Brain microvascular endothelial cell (primary cell): ENCODE measurements at regions not wholly inside any gene's neighbourhood (a gene's known extent, or its start where the extent isn't known, plus 50 kb on each side); places are given as distances from the start of the nearest gene placed in this dataset.

Source experiments
- DNase-seq: peaks from one replicate; pipeline ENCODE4 v3.0.0-alpha.2; 2020
- H3K27ac ChIP-seq: fragments of 250-450 bp; sonication (Bioruptor Pico); 2 replicates; pipeline ENCODE4 v1.5.1; 2020; ENCODE audit warnings: mild to moderate bottlenecking, moderate library complexity
- H3K27me3 ChIP-seq: fragments of 250-450 bp; sonication (Bioruptor Pico); replicated peaks from 2 replicates; pipeline ENCODE4 v1.5.1; 2020; ENCODE audit warnings: mild to moderate bottlenecking
- H3K36me3 ChIP-seq: fragments of 250-450 bp; sonication (Bioruptor Pico); replicated peaks from 2 replicates; pipeline ENCODE4 v1.5.1; 2020; ENCODE audit warnings: mild to moderate bottlenecking
- H3K4me3 ChIP-seq: 2 replicates; pipeline ENCODE4 v1.5.1; 2011; ENCODE audit warnings: low read depth, mild to moderate bottlenecking, control low read depth, low read length, moderate library complexity
- in situ Hi-C: cut with HindIII; loops from 2 replicates; pipeline ENCODE4 v1.10.0; 2017; ENCODE audit warnings: low sequenced_read_pairs, low pct_ligation_motif_present
- TF ChIP-seq, protein P1 (sequence below): IDR thresholded peaks from 2 replicates; pipeline ENCODE4 v1.5.1; 2011; ENCODE audit warnings: low read depth, mild to moderate bottlenecking, moderate library complexity, low read length, control low read depth, inconsistent platforms; ENCODE audit errors: missing control alignments

GRCh38 chr2:8388781-8389180 lies 293.1 kb upstream of the ID2 start:
- Histone ChIP-seq H3K27me3 (no peaks in the 10 kb centered on the region), H3K27ac (no peak overlapping the region), H3K36me3 (no peaks in the 10 kb centered on the region), H3K4me3 (no peak overlapping the region)
- DNase-seq: no peak
- TF ChIP-seq, protein P1, sequence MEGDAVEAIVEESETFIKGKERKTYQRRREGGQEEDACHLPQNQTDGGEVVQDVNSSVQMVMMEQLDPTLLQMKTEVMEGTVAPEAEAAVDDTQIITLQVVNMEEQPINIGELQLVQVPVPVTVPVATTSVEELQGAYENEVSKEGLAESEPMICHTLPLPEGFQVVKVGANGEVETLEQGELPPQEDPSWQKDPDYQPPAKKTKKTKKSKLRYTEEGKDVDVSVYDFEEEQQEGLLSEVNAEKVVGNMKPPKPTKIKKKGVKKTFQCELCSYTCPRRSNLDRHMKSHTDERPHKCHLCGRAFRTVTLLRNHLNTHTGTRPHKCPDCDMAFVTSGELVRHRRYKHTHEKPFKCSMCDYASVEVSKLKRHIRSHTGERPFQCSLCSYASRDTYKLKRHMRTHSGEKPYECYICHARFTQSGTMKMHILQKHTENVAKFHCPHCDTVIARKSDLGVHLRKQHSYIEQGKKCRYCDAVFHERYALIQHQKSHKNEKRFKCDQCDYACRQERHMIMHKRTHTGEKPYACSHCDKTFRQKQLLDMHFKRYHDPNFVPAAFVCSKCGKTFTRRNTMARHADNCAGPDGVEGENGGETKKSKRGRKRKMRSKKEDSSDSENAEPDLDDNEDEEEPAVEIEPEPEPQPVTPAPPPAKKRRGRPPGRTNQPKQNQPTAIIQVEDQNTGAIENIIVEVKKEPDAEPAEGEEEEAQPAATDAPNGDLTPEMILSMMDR: no peak
- in situ Hi-C loops: no loop called here

GRCh38 chr2:8389431-8390108 lies 292.3 kb upstream of the ID2 start:
- H3K27me3 ChIP-seq: no peaks in the 10 kb centered on the region
- DNase-seq: peak; percentile 4
- in situ Hi-C loops: no loop called here
- H3K4me3 ChIP-seq: no peak overlapping the region
- TF ChIP-seq, protein P1: no peak
- no peak overlapping the region for H3K27ac ChIP-seq
- no peaks in the 10 kb centered on the region for H3K36me3 ChIP-seq

GRCh38 chr2:8391126-8391525 lies 290.7 kb upstream of the ID2 start:
- no peak for DNase-seq
- Histone ChIP-seq H3K27ac (no peak overlapping the region), H3K36me3 (no peaks in the 10 kb centered on the region), H3K4me3 (no peak overlapping the region), H3K27me3 (no peaks in the 10 kb centered on the region)
- in situ Hi-C loops: no loop called here
- TF ChIP-seq, protein P1: no peak

DNA sequence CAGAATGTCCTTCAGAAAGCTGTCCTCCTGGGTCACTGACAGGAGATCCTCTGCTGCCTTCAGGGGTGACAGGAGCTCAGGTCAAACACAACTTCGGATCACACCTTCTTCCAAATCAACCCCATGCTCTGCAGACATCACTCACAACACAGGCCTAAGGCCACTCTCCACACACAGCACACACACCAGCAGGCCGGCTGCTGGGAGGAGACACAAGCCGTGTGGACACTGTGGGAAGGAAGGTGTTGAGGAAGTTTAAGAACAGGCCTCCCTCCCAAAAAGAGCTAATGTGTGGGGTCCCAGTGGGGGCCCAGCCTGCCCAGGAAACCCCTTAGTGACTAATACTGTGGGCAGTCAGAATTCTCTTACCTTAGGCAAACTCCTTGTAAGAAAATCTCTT lies 290.3 kb upstream of the ID2 start:
- Histone ChIP-seq H3K27me3 (no peaks in the 10 kb centered on the region), H3K4me3 (no peak overlapping the region), H3K36me3 (no peaks in the 10 kb centered on the region), H3K27ac (no peak overlapping the region)
- TF ChIP-seq, protein P1: no peak
- in situ Hi-C loops: no loop called here
- no peak for DNase-seq

DNA sequence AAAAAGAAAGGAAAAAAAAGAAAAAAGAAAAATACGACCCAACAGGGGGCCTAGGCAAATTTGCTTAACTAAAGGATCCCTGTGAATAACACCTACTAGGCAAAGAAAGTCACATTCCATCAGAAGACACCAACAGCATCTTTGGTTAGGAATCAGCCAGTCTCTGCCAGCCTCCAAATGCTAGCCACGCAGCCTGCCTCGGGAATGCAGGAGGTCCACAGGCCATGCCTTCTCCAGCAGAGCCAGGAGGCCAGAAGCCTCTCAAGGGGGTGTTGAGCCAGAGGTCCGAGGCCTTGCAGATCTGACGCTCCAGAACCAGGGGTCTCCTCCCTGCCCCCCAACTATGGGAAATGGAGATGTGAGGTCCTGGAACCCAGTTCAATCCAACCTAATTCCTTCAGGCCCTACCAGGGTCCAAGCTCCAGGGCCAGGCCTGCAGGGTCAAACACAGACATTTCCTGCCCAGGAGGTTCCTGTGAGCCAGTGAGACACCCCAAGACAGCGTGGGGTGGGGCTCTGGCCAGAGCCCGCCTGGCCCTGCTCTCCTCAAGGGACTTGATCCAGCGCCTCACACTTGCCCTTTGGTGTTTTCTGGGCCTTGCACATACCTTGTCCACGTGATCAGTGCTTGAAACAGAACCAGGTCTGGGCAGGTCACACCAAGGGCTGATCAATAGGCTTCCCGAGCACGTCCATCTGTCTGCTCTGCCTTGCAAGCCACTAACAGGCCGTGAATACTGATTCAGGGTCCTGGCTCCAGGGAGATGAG lies 289.6 kb upstream of the ID2 start:
- no peaks in the 10 kb centered on the region for H3K36me3 ChIP-seq
- TF ChIP-seq, protein P1: no peak
- DNase-seq: no peak
- no peak overlapping the region for H3K27ac ChIP-seq
- in situ Hi-C loops: no loop called here
- H3K27me3 ChIP-seq: no peaks in the 10 kb centered on the region
- H3K4me3 ChIP-seq: no peak overlapping the region

GRCh38 chr2:8393506-8393905 lies 288.4 kb upstream of the ID2 start:
- no peaks in the 10 kb centered on the region for H3K27me3 ChIP-seq
- no peak overlapping the region for H3K4me3 ChIP-seq
- H3K36me3 ChIP-seq: no peaks in the 10 kb centered on the region
- DNase-seq: no peak
- TF ChIP-seq, protein P1: no peak
- in situ Hi-C loops: no loop called here
- no peak overlapping the region for H3K27ac ChIP-seq
